ENCODE measurements at regions not wholly inside any gene's neighbourhood (a gene's known extent, or its start where the extent isn't known, plus 50 kb on each side); places are given as distances from the start of the nearest gene placed in this dataset.

DNA sequence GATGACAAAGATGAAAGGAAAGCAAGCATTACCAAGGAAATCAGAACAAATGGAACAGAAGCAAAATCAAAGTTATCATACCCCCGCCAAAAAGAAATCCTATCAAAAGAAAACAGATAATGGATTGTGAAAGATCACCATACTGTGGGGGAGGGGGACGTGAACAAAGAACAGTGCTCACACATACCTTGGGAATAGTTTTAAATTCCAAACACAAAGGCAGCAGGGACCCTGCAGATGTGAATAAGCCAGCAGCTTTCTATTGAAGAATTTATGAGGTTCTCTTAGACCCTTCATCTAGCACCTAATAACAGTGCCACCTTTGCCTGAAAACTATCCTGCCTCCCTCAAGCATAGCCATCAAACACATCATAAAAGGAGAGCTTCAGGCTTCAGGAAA, 94.0 kb downstream of the AKR1D1 start:
- TF ChIP-seq CREB1 (CRISPR knock-in tag; IDR thresholded peaks at IDR 0.05) (no peak), ELF4 (CRISPR knock-in tag; IDR thresholded peaks at IDR 0.05; ENCODE audit: low read depth) (no peak), ZNF423 (CRISPR knock-in tag; IDR thresholded peaks at IDR 0.05) (no peak), NFE2L1 (CRISPR knock-in tag; IDR thresholded peaks at IDR 0.05) (no peak), NFYB (CRISPR knock-in tag; conservative IDR thresholded peaks at IDR 0.05; ENCODE audit: low read depth) (no peak), GRHL2 (CRISPR knock-in tag; IDR thresholded peaks at IDR 0.05; ENCODE audit: insufficient replicate concordance, severe bottlenecking) (no peak), ETV6 (CRISPR knock-in tag; IDR thresholded peaks at IDR 0.05) (no peak), MXD4 (CRISPR knock-in tag; IDR thresholded peaks at IDR 0.05; ENCODE audit: borderline replicate concordance) (no peak), FOXJ3 (CRISPR knock-in tag; IDR thresholded peaks at IDR 0.05; ENCODE audit: borderline replicate concordance) (no peak), ATF1 (CRISPR knock-in tag; IDR thresholded peaks at IDR 0.05) (no peak)
- TF ChIP-seq, protein P1, sequence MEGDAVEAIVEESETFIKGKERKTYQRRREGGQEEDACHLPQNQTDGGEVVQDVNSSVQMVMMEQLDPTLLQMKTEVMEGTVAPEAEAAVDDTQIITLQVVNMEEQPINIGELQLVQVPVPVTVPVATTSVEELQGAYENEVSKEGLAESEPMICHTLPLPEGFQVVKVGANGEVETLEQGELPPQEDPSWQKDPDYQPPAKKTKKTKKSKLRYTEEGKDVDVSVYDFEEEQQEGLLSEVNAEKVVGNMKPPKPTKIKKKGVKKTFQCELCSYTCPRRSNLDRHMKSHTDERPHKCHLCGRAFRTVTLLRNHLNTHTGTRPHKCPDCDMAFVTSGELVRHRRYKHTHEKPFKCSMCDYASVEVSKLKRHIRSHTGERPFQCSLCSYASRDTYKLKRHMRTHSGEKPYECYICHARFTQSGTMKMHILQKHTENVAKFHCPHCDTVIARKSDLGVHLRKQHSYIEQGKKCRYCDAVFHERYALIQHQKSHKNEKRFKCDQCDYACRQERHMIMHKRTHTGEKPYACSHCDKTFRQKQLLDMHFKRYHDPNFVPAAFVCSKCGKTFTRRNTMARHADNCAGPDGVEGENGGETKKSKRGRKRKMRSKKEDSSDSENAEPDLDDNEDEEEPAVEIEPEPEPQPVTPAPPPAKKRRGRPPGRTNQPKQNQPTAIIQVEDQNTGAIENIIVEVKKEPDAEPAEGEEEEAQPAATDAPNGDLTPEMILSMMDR (IDR thresholded peaks at IDR 0.05) = no peak
- TF ChIP-seq, protein P2, sequence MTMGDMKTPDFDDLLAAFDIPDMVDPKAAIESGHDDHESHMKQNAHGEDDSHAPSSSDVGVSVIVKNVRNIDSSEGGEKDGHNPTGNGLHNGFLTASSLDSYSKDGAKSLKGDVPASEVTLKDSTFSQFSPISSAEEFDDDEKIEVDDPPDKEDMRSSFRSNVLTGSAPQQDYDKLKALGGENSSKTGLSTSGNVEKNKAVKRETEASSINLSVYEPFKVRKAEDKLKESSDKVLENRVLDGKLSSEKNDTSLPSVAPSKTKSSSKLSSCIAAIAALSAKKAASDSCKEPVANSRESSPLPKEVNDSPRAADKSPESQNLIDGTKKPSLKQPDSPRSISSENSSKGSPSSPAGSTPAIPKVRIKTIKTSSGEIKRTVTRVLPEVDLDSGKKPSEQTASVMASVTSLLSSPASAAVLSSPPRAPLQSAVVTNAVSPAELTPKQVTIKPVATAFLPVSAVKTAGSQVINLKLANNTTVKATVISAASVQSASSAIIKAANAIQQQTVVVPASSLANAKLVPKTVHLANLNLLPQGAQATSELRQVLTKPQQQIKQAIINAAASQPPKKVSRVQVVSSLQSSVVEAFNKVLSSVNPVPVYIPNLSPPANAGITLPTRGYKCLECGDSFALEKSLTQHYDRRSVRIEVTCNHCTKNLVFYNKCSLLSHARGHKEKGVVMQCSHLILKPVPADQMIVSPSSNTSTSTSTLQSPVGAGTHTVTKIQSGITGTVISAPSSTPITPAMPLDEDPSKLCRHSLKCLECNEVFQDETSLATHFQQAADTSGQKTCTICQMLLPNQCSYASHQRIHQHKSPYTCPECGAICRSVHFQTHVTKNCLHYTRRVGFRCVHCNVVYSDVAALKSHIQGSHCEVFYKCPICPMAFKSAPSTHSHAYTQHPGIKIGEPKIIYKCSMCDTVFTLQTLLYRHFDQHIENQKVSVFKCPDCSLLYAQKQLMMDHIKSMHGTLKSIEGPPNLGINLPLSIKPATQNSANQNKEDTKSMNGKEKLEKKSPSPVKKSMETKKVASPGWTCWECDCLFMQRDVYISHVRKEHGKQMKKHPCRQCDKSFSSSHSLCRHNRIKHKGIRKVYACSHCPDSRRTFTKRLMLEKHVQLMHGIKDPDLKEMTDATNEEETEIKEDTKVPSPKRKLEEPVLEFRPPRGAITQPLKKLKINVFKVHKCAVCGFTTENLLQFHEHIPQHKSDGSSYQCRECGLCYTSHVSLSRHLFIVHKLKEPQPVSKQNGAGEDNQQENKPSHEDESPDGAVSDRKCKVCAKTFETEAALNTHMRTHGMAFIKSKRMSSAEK (CRISPR knock-in tag; IDR thresholded peaks at IDR 0.05; ENCODE audit: borderline replicate concordance) = no peak
- TF ChIP-seq, protein P3, sequence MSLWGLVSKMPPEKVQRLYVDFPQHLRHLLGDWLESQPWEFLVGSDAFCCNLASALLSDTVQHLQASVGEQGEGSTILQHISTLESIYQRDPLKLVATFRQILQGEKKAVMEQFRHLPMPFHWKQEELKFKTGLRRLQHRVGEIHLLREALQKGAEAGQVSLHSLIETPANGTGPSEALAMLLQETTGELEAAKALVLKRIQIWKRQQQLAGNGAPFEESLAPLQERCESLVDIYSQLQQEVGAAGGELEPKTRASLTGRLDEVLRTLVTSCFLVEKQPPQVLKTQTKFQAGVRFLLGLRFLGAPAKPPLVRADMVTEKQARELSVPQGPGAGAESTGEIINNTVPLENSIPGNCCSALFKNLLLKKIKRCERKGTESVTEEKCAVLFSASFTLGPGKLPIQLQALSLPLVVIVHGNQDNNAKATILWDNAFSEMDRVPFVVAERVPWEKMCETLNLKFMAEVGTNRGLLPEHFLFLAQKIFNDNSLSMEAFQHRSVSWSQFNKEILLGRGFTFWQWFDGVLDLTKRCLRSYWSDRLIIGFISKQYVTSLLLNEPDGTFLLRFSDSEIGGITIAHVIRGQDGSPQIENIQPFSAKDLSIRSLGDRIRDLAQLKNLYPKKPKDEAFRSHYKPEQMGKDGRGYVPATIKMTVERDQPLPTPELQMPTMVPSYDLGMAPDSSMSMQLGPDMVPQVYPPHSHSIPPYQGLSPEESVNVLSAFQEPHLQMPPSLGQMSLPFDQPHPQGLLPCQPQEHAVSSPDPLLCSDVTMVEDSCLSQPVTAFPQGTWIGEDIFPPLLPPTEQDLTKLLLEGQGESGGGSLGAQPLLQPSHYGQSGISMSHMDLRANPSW (CRISPR knock-in tag; conservative IDR thresholded peaks at IDR 0.05; ENCODE audit: low read depth) = no peak
- TF ChIP-seq, protein P4, sequence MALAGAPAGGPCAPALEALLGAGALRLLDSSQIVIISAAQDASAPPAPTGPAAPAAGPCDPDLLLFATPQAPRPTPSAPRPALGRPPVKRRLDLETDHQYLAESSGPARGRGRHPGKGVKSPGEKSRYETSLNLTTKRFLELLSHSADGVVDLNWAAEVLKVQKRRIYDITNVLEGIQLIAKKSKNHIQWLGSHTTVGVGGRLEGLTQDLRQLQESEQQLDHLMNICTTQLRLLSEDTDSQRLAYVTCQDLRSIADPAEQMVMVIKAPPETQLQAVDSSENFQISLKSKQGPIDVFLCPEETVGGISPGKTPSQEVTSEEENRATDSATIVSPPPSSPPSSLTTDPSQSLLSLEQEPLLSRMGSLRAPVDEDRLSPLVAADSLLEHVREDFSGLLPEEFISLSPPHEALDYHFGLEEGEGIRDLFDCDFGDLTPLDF (CRISPR knock-in tag; IDR thresholded peaks at IDR 0.05) = no peak
